ENCODE measurements at regions not wholly inside any gene's neighbourhood (a gene's known extent, or its start where the extent isn't known, plus 50 kb on each side); places are given as distances from the start of the nearest gene placed in this dataset.

DNA sequence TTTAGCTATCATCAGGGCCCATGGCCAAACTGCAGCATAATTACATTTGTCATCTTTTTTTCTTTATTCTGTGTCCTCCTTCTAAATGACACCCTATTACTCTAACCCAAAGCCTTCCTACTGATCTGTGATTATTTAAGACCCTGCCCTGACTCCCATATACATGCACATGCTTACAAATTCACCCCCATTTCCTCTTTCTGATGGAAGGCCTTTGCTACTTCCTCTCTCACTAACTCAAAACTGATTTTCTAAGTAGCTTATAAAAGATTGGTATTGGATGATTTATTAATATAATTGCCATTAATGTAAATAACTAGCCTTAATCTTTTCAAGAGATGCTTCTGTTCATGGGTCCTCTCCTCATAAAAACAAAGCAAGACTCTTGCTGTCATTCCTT is 179.2 kb downstream of the EDEM1 start:
- TF ChIP-seq, protein P1, sequence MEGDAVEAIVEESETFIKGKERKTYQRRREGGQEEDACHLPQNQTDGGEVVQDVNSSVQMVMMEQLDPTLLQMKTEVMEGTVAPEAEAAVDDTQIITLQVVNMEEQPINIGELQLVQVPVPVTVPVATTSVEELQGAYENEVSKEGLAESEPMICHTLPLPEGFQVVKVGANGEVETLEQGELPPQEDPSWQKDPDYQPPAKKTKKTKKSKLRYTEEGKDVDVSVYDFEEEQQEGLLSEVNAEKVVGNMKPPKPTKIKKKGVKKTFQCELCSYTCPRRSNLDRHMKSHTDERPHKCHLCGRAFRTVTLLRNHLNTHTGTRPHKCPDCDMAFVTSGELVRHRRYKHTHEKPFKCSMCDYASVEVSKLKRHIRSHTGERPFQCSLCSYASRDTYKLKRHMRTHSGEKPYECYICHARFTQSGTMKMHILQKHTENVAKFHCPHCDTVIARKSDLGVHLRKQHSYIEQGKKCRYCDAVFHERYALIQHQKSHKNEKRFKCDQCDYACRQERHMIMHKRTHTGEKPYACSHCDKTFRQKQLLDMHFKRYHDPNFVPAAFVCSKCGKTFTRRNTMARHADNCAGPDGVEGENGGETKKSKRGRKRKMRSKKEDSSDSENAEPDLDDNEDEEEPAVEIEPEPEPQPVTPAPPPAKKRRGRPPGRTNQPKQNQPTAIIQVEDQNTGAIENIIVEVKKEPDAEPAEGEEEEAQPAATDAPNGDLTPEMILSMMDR (IDR thresholded peaks at IDR 0.05): no peak
- TF ChIP-seq POLR2A (IDR thresholded peaks at IDR 0.05; ENCODE audit: low read depth): no peak
